ENCODE measurements at regions not wholly inside any gene's neighbourhood (a gene's known extent, or its start where the extent isn't known, plus 50 kb on each side); places are given as distances from the start of the nearest gene placed in this dataset.

DNA sequence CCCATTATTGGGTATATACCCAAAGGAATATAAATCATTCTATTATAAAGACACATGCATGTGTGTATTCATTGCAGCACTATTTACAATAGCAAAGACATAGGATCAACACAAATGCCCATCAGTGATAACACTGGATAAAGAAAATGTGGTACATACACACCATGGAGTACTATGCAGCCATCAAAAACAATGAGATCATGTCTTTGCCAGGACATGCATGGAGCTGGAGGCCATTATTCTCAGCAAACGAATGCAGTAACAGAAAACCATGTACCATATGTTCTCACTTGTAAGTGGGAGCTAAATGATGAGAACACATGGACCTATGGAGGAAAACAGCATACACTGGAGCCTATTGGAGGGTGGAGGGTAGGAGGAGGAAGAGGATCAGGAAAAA, 402.4 kb downstream of the CSNK1G3 start:
- Histone ChIP-seq H3K9ac (no peak overlapping the region), H3F3A (ENCODE audit: insufficient read depth) (peaks cover 10% of the 10 kb centered on the region; the same call in 1 of the 2 replicates), H3K9me3 (ENCODE audit: low read depth) (no peaks in the 10 kb centered on the region), H3K79me2 (ENCODE audit: insufficient read depth) (no peaks in the 10 kb centered on the region), H3K4me1 (ENCODE audit: insufficient read depth) (peaks cover 20% of the 10 kb centered on the region), H2AFZ (no peak overlapping the region), H3K9me2 (ENCODE audit: insufficient read depth) (no peaks in the 10 kb centered on the region), H3K36me3 (ENCODE audit: low read depth) (no peaks in the 10 kb centered on the region), H3K27ac (no peak overlapping the region), H4K20me1 (ENCODE audit: insufficient read depth) (no peaks in the 10 kb centered on the region), H3K4me3 (no peak overlapping the region), H3K4me2 (ENCODE audit: unreplicated experiment) (no peak overlapping the region), H3K27me3 (replicated peaks; ENCODE audit: insufficient read depth) (0 out of 2 replicates have a peak, but pooled peaks cover 7% of the 10 kb centered on the region)
- 30 to 31% methylated on average over 1 of the region's 1 CpG for WGBS, 2 experiments (ENCODE audit: low coverage in 1 of 2, low lambda C conversion rate in 2 of 2, missing lambda C conversion rate in 2 of 2)
- in situ Hi-C loops (cut with MboI), result no loop called here
- TF ChIP-seq EZH2phosphoT487 (IDR thresholded peaks at IDR 0.05; ENCODE audit: insufficient read depth, low read depth), result no peak
- TF ChIP-seq EZH2 (IDR thresholded peaks at IDR 0.05; ENCODE audit: insufficient read depth, poor library complexity, severe bottlenecking), result no peak
- no peak for DNase-seq

GRCh38 chr5:123907349-123907748, 395.4 kb downstream of the CSNK1G3 start:
- no peaks in the 10 kb centered on the region for H3K9me2 ChIP-seq (ENCODE audit: insufficient read depth)
- H3K27me3 ChIP-seq (replicated peaks; ENCODE audit: insufficient read depth), result 0 out of 2 replicates have a peak, but pooled peaks cover 8% of the 10 kb centered on the region
- no peaks in the 10 kb centered on the region for H3K9me3 ChIP-seq (ENCODE audit: low read depth)
- H3K27ac ChIP-seq, result no peak overlapping the region
- no peak overlapping the region for H3K9ac ChIP-seq
- no peak overlapping the region for H3K4me2 ChIP-seq (ENCODE audit: unreplicated experiment)
- H4K20me1 ChIP-seq (ENCODE audit: insufficient read depth), result no peaks in the 10 kb centered on the region
- DNase-seq, result no peak
- TF ChIP-seq EZH2phosphoT487 (IDR thresholded peaks at IDR 0.05; ENCODE audit: insufficient read depth, low read depth) (no peak), EZH2 (IDR thresholded peaks at IDR 0.05; ENCODE audit: insufficient read depth, poor library complexity, severe bottlenecking) (no peak)
- H3K36me3 ChIP-seq (ENCODE audit: low read depth), result no peaks in the 10 kb centered on the region
- H2AFZ ChIP-seq, result no peak overlapping the region
- WGBS, 2 experiments (ENCODE audit: low coverage in 1 of 2, low lambda C conversion rate in 2 of 2, missing lambda C conversion rate in 2 of 2), result 58 to 65% methylated on average over 3 of the region's 3 CpGs
- no peaks in the 10 kb centered on the region for H3F3A ChIP-seq (ENCODE audit: insufficient read depth)
- H3K4me3 ChIP-seq, result no peak overlapping the region
- in situ Hi-C loops (cut with MboI), result no loop called here
- H3K79me2 ChIP-seq (ENCODE audit: insufficient read depth), result no peaks in the 10 kb centered on the region
- H3K4me1 ChIP-seq (ENCODE audit: insufficient read depth), result no peaks in the 10 kb centered on the region

DNA sequence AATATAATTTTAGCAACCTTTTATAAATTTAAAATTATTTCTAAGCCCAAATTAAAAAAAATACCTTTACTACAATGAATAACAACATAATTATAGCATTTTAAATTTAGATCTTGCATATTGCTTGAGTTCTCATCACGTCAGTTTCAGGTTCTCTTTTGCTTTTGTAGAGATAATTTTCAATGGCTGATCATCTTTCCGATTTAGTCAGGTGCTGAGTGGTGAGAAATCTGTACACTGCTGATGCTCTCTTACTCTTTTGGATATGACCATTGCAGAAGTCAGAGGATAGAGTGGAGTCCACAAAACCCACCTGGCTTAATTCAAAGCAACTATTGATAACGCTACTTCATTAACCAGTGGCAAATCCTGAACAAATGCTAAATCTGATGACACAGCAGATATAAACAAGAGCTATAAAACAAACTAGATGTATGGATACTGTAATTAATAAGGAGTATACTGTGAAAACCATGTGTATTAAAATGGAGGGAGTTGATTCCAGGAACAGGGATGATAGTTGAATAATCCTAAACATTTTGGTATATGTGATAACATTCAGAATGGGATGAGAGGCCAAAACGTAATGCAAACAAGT, 394.8 kb downstream of the CSNK1G3 start:
- H3K9me2 ChIP-seq (ENCODE audit: insufficient read depth), result no peaks in the 10 kb centered on the region
- 85 to 89% methylated on average over 4 of the region's 4 CpGs for WGBS, 2 experiments (ENCODE audit: low coverage in 1 of 2, low lambda C conversion rate in 2 of 2, missing lambda C conversion rate in 2 of 2)
- no peak for DNase-seq
- H3K27ac ChIP-seq, result no peak overlapping the region
- H4K20me1 ChIP-seq (ENCODE audit: insufficient read depth), result no peaks in the 10 kb centered on the region
- TF ChIP-seq EZH2 (IDR thresholded peaks at IDR 0.05; ENCODE audit: insufficient read depth, poor library complexity, severe bottlenecking), result no peak
- no peaks in the 10 kb centered on the region for H3K9me3 ChIP-seq (ENCODE audit: low read depth)
- no peak overlapping the region for H2AFZ ChIP-seq
- H3K9ac ChIP-seq, result no peak overlapping the region
- no peak overlapping the region for H3K4me3 ChIP-seq
- H3K27me3 ChIP-seq (replicated peaks; ENCODE audit: insufficient read depth), result 0 out of 2 replicates have a peak, but pooled peaks cover 11% of the 10 kb centered on the region
- no peak overlapping the region for H3K4me2 ChIP-seq (ENCODE audit: unreplicated experiment)
- H3F3A ChIP-seq (ENCODE audit: insufficient read depth), result no peaks in the 10 kb centered on the region
- no peaks in the 10 kb centered on the region for H3K79me2 ChIP-seq (ENCODE audit: insufficient read depth)
- no peaks in the 10 kb centered on the region for H3K4me1 ChIP-seq (ENCODE audit: insufficient read depth)
- in situ Hi-C loops (cut with MboI), result no loop called here
- no peaks in the 10 kb centered on the region for H3K36me3 ChIP-seq (ENCODE audit: low read depth)

DNA sequence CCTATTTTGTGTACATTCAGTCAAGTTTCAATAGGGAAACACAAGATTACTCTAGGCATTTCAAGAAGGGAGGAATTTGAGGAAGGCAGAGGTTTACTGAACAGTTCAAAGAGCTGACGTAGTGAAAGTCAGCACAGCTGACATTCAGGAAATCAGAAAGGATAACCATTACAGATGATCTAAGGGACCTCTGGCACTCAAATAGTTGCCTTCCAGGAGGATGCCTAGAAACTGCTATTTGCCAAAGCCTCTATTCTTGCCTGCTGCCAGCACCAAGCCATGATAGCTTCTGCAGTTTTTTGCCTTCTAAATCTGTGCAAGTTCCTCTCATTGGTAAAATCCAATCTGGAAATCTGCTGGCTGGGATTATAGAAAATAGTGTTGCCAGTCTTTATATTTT, 373.1 kb downstream of the CSNK1G3 start:
- WGBS, 2 experiments (ENCODE audit: low coverage in 1 of 2, low lambda C conversion rate in 2 of 2, missing lambda C conversion rate in 2 of 2), result 83 to 91% methylated on average over 1 of the region's 1 CpG
- TF ChIP-seq EZH2phosphoT487 (IDR thresholded peaks at IDR 0.05; ENCODE audit: insufficient read depth, low read depth) (no peak), EZH2 (IDR thresholded peaks at IDR 0.05; ENCODE audit: insufficient read depth, poor library complexity, severe bottlenecking) (no peak)
- Histone ChIP-seq H3F3A (ENCODE audit: insufficient read depth) (no peaks in the 10 kb centered on the region), H3K4me3 (no peak overlapping the region), H3K79me2 (ENCODE audit: insufficient read depth) (no peaks in the 10 kb centered on the region), H3K27me3 (replicated peaks; ENCODE audit: insufficient read depth) (no peaks in the 10 kb centered on the region), H3K4me2 (ENCODE audit: unreplicated experiment) (no peak overlapping the region), H3K4me1 (ENCODE audit: insufficient read depth) (peaks cover 14% of the 10 kb centered on the region), H3K9me2 (ENCODE audit: insufficient read depth) (no peaks in the 10 kb centered on the region), H3K9ac (no peak overlapping the region), H2AFZ (no peak overlapping the region), H3K27ac (no peak overlapping the region), H3K36me3 (ENCODE audit: low read depth) (no peaks in the 10 kb centered on the region), H3K9me3 (ENCODE audit: low read depth) (no peaks in the 10 kb centered on the region), H4K20me1 (ENCODE audit: insufficient read depth) (no peaks in the 10 kb centered on the region)
- in situ Hi-C loops (cut with MboI), result no loop called here
- no peak for DNase-seq

- Histone ChIP-seq H3K9ac (no peak overlapping the region), H4K20me1 (ENCODE audit: insufficient read depth) (no peaks in the 10 kb centered on the region), H3K9me2 (ENCODE audit: insufficient read depth) (no peaks in the 10 kb centered on the region), H3K79me2 (ENCODE audit: insufficient read depth) (no peaks in the 10 kb centered on the region), H3F3A (ENCODE audit: insufficient read depth) (no peaks in the 10 kb centered on the region), H3K36me3 (ENCODE audit: low read depth) (no peaks in the 10 kb centered on the region), H2AFZ (no peak overlapping the region), H3K4me2 (ENCODE audit: unreplicated experiment) (peak overlapping the region; percentile 16), H3K4me3 (no peak overlapping the region), H3K27ac (no peak overlapping the region), H3K27me3 (replicated peaks; ENCODE audit: insufficient read depth) (no peaks in the 10 kb centered on the region), H3K4me1 (ENCODE audit: insufficient read depth) (peaks cover 14% of the 10 kb centered on the region), H3K9me3 (ENCODE audit: low read depth) (no peaks in the 10 kb centered on the region)
- 40 to 42% methylated on average over 2 of the region's 2 CpGs for WGBS, 2 experiments (ENCODE audit: low coverage in 1 of 2, low lambda C conversion rate in 2 of 2, missing lambda C conversion rate in 2 of 2)
- no peak for DNase-seq
- TF ChIP-seq EZH2phosphoT487 (IDR thresholded peaks at IDR 0.05; ENCODE audit: insufficient read depth, low read depth) (no peak), EZH2 (IDR thresholded peaks at IDR 0.05; ENCODE audit: insufficient read depth, poor library complexity, severe bottlenecking) (no peak)
- in situ Hi-C loops (cut with MboI), result no loop called here
These were observed 371.0 kb downstream of the CSNK1G3 start for GRCh38 chr5:123882965-123883345.
